Natural killer cell (primary cell): ENCODE measurements at regions not wholly inside any gene's neighbourhood (a gene's known extent, or its start where the extent isn't known, plus 50 kb on each side); places are given as distances from the start of the nearest gene placed in this dataset.

Experiments
- ATAC-seq, 3 donors: fragments of 150-1000 bp in 2 of 3; fragments of 200-7000 bp in 1 of 3; cut with Tn5 transposase; 1 replicate in 1 of 3; 2 replicates in 2 of 3; pipeline ENCODE4 v1.10.0; 2021; ENCODE audit warnings: mild to moderate bottlenecking in 2 of 3, moderate library complexity in 2 of 3
- DNase-seq, 2 donors: peaks; one replicate each; pipeline versions ENCODE4 v3.0.0 to v3.0.0-alpha.2; 2013 to 2021; ENCODE audit warnings: mixed read lengths in 1 of 2
- H3K27ac ChIP-seq: one replicate; pipeline ENCODE4 v1.5.1; 2013; ENCODE audit warnings: mild to moderate bottlenecking, low read length
- H3K27me3 ChIP-seq: one replicate; pipeline ENCODE4 v1.6.1; 2013; ENCODE audit warnings: low read length; ENCODE audit not compliant: control insufficient read depth, insufficient read depth
- H3K36me3 ChIP-seq: one replicate; pipeline ENCODE4 v1.6.1; 2013; ENCODE audit warnings: low read length; ENCODE audit not compliant: control insufficient read depth, insufficient read depth
- H3K4me1 ChIP-seq: one replicate; pipeline ENCODE4 v1.6.1; 2013; ENCODE audit warnings: low read length; ENCODE audit not compliant: control insufficient read depth, insufficient read depth
- H3K4me3 ChIP-seq: one replicate; pipeline ENCODE4 v1.5.1; 2013; ENCODE audit warnings: low read length
- H3K9me3 ChIP-seq: one replicate; pipeline ENCODE4 v1.6.1; 2013; ENCODE audit warnings: low read length; ENCODE audit not compliant: control insufficient read depth, insufficient read depth
- H3K27ac Mint-ChIP-seq, 2 donors: one replicate each; pipeline ENCODE4 v1.8.0; 2022; ENCODE audit warnings: mild to moderate bottlenecking in 2 of 2, mixed read lengths in 2 of 2, moderate library complexity in 1 of 2
- H3K27me3 Mint-ChIP-seq, 2 donors: one replicate each; pipeline ENCODE4 v1.8.0; 2022; ENCODE audit warnings: low read depth in 2 of 2, mixed read lengths in 2 of 2
- H3K36me3 Mint-ChIP-seq: one replicate; pipeline ENCODE4 v1.8.0; 2022; ENCODE audit warnings: mixed read lengths
- H3K4me1 Mint-ChIP-seq, 2 donors: one replicate each; pipeline ENCODE4 v1.8.0; 2022; ENCODE audit warnings: mixed read lengths in 2 of 2
- H3K4me3 Mint-ChIP-seq: one replicate; pipeline ENCODE4 v1.8.0; 2022; ENCODE audit warnings: mild to moderate bottlenecking, moderate library complexity, mixed read lengths
- H3K9me3 Mint-ChIP-seq, 2 donors: one replicate each; pipeline ENCODE4 v1.8.0; 2022; ENCODE audit warnings: mixed read lengths in 2 of 2
- WGBS: methylation state at CpG from one replicate; pipeline ENCODE4 v1.1.7; 2013; ENCODE audit warnings: missing lambda C conversion rate; ENCODE audit not compliant: insufficient coverage; 5-methylcytosine and 5-hydroxymethylcytosine counted together
- intact Hi-C: fragments of 100-400 bp; cut with micrococcal nuclease; formaldehyde crosslinking; loops from one replicate; pipeline ENCODE4 v1.14.2; 2022
- TF ChIP-seq, protein P1 (sequence below): fragments of 200-600 bp; IDR thresholded peaks from one replicate; pipeline ENCODE4 v1.8.0; 2022; ENCODE audit warnings: antibody characterized with exemption

DNA sequence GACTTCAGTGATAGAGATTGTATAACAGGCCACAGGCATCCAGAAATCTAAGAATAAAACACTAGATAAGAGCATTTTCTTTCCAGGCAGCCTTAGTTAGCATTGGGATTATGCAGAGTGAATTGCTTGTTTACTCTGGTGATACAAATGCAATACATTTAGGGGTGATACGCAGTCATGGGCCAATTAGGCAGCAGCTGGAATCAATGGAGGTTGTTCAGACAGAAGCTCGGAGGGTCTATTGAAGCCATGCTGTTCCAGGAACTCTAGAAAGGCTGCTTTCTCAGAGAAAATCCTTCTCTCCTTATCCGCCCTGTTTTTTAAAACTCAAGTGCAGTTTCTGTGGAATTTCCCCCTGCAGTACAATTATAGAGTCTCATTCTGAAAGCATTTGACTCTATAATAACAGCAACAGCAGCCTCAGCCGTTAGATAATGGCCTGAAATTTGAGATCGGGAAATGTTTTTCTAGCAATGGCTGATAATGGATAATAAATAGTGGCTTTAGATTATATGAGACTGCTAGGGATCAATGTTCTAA lies 364.3 kb upstream of the HS3ST5 start:
- no peaks in the 10 kb centered on the region for H3K36me3 Mint-ChIP-seq
- no peak for ATAC-seq
- Histone ChIP-seq H3K27me3 (no peaks in the 10 kb centered on the region), H3K27ac (no peak overlapping the region), H3K4me3 (no peak overlapping the region), H3K4me1 (no peaks in the 10 kb centered on the region), H3K9me3 (no peaks in the 10 kb centered on the region), H3K36me3 (no peaks in the 10 kb centered on the region)
- H3K9me3 Mint-ChIP-seq: peaks cover 3 to 4% of the 10 kb centered on the region in 2 donors
- H3K4me3 Mint-ChIP-seq: no peak overlapping the region
- TF ChIP-seq, protein P1, sequence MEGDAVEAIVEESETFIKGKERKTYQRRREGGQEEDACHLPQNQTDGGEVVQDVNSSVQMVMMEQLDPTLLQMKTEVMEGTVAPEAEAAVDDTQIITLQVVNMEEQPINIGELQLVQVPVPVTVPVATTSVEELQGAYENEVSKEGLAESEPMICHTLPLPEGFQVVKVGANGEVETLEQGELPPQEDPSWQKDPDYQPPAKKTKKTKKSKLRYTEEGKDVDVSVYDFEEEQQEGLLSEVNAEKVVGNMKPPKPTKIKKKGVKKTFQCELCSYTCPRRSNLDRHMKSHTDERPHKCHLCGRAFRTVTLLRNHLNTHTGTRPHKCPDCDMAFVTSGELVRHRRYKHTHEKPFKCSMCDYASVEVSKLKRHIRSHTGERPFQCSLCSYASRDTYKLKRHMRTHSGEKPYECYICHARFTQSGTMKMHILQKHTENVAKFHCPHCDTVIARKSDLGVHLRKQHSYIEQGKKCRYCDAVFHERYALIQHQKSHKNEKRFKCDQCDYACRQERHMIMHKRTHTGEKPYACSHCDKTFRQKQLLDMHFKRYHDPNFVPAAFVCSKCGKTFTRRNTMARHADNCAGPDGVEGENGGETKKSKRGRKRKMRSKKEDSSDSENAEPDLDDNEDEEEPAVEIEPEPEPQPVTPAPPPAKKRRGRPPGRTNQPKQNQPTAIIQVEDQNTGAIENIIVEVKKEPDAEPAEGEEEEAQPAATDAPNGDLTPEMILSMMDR: no peak
- no peak overlapping the region for H3K27ac Mint-ChIP-seq
- 70% methylated on average over 5 of the region's 5 CpGs for WGBS
- no peak for DNase-seq
- intact Hi-C loops: no loop called here
- H3K4me1 Mint-ChIP-seq: no peaks in the 10 kb centered on the region
- H3K27me3 Mint-ChIP-seq: no peaks in the 10 kb centered on the region

DNA sequence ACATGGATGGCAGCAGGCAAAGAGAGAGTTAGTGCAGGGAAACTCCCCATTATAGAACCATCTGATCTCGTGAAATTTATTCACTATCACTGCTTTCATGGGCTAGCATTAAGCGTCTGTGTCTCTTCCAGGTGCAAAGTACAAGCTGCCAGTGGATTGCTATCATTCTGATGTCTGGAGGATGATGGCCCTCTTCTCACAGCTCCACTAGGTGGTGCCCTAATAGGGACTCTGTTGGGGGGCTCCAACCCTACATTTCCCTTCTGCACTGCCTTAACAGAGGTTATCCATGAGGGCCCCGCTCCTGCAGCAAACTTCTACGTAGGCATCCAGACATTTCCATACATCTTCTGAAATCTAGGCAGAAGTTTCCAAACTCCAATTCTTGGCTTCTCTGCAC lies 347.8 kb upstream of the HS3ST5 start:
- Histone ChIP-seq H3K4me3 (no peak overlapping the region), H3K36me3 (no peaks in the 10 kb centered on the region), H3K27ac (no peak overlapping the region), H3K9me3 (peaks cover 2% of the 10 kb centered on the region), H3K27me3 (no peaks in the 10 kb centered on the region), H3K4me1 (no peaks in the 10 kb centered on the region)
- no peak for DNase-seq
- TF ChIP-seq, protein P1: no peak
- H3K36me3 Mint-ChIP-seq: peaks cover 8% of the 10 kb centered on the region
- peaks cover 21 to 27% of the 10 kb centered on the region in 2 donors for H3K9me3 Mint-ChIP-seq
- 87% methylated on average over 4 of the region's 4 CpGs for WGBS
- no peak overlapping the region for H3K27ac Mint-ChIP-seq
- no peaks in the 10 kb centered on the region for H3K4me1 Mint-ChIP-seq
- no peak for ATAC-seq
- intact Hi-C loops: no loop called here
- H3K4me3 Mint-ChIP-seq: no peak overlapping the region
- H3K27me3 Mint-ChIP-seq: no peaks in the 10 kb centered on the region

DNA sequence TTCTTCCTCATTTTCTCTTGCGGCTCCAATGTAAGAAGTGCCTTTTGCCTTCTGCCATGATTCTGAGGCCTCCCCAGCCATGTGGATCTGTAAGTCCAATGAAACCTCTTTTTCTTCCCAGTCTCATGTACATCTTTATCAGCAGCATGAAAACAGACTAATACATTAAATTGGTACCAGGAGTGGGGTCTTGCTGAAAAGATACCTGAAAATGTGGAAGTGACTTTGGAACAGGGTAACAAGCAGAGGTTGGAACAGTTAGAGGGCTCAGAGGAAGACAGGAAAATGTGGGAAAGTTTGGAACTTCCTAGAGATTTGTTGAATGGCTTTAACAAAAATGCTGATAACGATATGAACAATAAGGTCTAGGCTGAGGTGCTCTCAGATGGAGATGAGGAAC lies 316.7 kb upstream of the HS3ST5 start:
- 80% methylated on average over 2 of the region's 2 CpGs for WGBS
- Histone ChIP-seq H3K36me3 (no peaks in the 10 kb centered on the region), H3K4me3 (no peak overlapping the region), H3K4me1 (no peaks in the 10 kb centered on the region), H3K27me3 (no peaks in the 10 kb centered on the region), H3K27ac (no peak overlapping the region), H3K9me3 (peaks cover 4% of the 10 kb centered on the region)
- Mint-ChIP-seq H3K4me3 (no peak overlapping the region), H3K9me3 (peaks cover 22 to 27% of the 10 kb centered on the region in 2 donors), H3K36me3 (no peaks in the 10 kb centered on the region), H3K27me3 (no peaks in the 10 kb centered on the region), H3K4me1 (no peaks in the 10 kb centered on the region), H3K27ac (no peak overlapping the region)
- DNase-seq (no peak), ATAC-seq (no peak)
- intact Hi-C loops: no loop called here
- TF ChIP-seq, protein P1: no peak

DNA sequence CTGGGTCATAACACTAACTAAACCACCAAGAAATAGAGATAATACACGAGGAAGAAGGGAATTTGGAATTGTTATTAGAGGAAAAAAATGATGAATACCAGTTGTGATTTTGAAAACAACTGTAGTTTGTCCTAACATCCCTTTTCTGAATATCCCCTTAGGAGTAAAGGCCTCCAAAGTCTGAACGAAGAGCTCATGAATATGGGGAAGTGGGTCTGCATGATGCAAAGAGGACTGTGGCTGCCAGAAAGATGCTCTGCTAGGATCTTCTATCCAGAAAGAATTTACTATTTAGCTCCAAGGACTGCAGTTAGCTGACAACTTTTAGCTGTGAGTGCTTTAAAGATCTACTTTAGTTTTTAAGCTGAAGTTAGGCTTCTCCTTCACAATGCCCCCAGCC lies 308.8 kb upstream of the HS3ST5 start:
- no peak overlapping the region for H3K4me3 Mint-ChIP-seq
- no peak overlapping the region for H3K27ac ChIP-seq
- H3K27ac Mint-ChIP-seq: no peak overlapping the region
- H3K27me3 Mint-ChIP-seq: no peaks in the 10 kb centered on the region
- peaks cover 20% of the 10 kb centered on the region for H3K36me3 Mint-ChIP-seq
- no peaks in the 10 kb centered on the region for H3K4me1 ChIP-seq
- no peaks in the 10 kb centered on the region for H3K27me3 ChIP-seq
- no peak for ATAC-seq
- H3K9me3 Mint-ChIP-seq: peaks cover 4 to 15% of the 10 kb centered on the region in 2 donors
- no peak overlapping the region for H3K4me3 ChIP-seq
- TF ChIP-seq, protein P1: no peak
- no peaks in the 10 kb centered on the region for H3K36me3 ChIP-seq
- intact Hi-C loops: no loop called here
- no peaks in the 10 kb centered on the region for H3K4me1 Mint-ChIP-seq
- H3K9me3 ChIP-seq: no peaks in the 10 kb centered on the region
- no CpG with 5 or more reads among the region's 2 CpGs for WGBS
- no peak for DNase-seq
